ENCODE measurements at regions not wholly inside any gene's neighbourhood (a gene's known extent, or its start where the extent isn't known, plus 50 kb on each side); places are given as distances from the start of the nearest gene placed in this dataset.

DNA sequence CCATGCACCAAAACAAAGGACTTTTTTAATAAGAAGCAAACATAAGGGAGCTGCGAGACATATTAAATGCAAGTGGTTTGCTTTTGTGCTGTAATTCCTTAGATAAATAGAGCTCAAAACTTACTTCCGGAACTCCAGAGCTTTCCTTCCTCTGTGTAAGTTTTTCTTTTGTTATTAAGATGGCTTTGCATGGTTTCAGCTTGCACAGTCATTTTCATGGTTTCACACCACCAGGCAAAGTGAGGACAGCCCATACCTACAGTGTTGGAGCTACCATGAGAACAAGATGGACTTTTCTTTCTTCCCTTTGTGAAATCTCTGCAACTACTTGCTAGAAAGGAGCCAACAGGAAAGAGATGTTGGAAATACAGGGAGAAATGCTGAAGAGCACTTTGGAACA, 368.0 kb downstream of the SETD4 start:
- DNase-seq (ENCODE audit: low spot score): no peak

DNA sequence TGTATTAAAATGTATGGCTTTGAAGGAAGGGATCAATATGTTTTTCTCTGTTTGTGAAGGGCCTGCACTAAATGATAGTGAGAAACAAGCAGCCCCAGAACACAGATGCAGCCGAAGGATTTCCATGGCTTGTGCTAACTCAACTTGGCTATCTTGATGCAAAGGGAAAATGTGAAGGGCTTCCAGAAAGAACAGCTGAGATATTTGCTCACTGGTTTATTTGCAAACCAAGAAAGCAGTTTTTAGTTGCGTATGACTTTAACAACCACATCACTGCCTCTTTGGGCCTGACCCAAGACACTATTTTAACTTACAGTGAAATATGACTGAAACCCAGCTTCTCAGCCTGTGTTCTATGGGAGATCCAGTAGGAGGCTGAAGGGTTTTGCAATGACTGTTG, 369.9 kb downstream of the SETD4 start:
- no peak for DNase-seq (ENCODE audit: low spot score)

DNA sequence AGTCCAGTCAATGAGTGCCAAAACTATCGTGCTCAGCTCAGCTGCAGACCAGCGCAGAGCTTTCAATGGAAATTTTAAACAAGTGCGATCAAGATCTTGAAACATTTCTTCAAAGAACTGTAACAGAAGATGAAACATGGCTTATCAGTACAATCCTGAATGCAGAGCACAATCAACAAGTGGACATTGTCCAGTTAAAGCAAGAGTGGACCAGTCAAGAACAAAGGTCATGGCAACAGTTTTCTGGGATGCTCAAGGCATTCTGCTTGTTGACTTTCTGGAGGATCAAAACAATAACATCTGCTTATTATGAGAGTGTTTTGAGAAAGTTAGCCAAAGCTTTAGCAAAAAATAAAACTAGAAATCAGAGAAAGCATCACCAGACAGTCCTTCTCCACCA, 374.2 kb downstream of the SETD4 start:
- no peak for DNase-seq (ENCODE audit: low spot score)

DNA sequence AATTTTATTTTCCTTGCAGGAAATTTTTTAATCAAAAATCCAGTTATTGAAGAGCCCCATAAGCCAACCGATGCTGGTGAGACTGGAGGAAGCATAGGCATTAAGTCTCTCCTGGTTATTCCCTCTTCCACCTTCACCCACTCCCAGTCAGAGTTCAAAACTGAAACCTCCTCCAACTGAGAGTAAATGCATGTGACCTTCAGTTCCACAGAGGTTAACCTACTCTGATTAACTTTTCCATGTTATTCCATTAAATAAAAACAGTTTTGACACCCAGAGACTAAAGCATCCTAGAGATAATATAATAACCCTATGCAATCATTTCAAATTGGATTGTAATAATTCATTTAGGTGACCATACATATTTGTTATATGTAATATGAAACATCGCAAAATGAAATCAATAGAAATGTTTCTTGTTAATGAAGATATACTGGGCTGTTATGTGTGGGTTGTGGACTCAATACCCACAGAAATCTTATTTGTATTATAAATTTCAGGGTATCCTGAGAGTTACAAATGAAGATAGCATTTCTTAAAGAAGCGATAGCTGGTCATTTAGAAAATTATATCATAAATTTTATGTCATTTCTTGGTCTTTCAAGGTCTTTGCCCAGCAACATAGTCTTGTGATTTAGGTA, 376.5 kb downstream of the SETD4 start:
- no peak for DNase-seq (ENCODE audit: low spot score)

- DNase-seq (ENCODE audit: low spot score): no peak
These were observed 377.3 kb downstream of the SETD4 start for GRCh38 chr21:35682904-35683549.

- DNase-seq (ENCODE audit: low spot score): no peak
These were observed 378.4 kb downstream of the SETD4 start for GRCh38 chr21:35681946-35682345.

GRCh38 chr21:35679076-35679475, 381.2 kb downstream of the SETD4 start:
- DNase-seq (ENCODE audit: low spot score): no peak

- no peak for DNase-seq (ENCODE audit: low spot score)
These were observed 381.9 kb downstream of the SETD4 start for GRCh38 chr21:35678393-35678792.

DNA sequence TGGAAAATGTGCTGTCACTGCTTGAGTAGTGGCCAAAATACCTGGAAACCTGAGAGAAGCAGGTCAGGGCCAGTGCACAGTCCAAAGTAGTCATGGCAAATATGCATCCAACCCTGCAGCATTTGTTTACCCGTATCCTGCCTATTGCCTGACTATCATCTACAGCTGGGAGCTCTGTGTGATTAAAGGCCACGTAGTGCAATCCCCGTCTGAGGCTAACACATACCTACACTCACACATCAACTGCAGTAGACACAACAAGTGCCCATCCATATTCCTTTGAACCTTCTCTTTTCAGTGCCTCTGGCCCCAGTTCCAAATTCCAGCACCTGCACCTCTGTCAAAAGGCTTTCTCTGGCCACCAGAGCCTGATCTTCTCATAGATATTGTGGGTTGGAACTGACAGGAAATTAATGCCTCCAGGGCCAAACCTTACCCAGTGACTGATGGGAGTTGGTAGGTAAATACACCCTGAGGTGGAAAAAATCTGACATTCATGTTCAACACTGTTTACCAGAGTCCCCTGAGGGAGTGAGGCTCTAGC, 383.0 kb downstream of the SETD4 start:
- DNase-seq (ENCODE audit: low spot score): no peak

GRCh38 chr21:35674895-35675470, 385.3 kb downstream of the SETD4 start:
- no peak for DNase-seq (ENCODE audit: low spot score)

GRCh38 chr21:35674091-35674671, 386.1 kb downstream of the SETD4 start:
- no peak for DNase-seq (ENCODE audit: low spot score)

GRCh38 chr21:35672313-35672712, 388.0 kb downstream of the SETD4 start:
- no peak for DNase-seq (ENCODE audit: low spot score)

GRCh38 chr21:35664683-35665082, 395.6 kb downstream of the SETD4 start:
- DNase-seq (ENCODE audit: low spot score): no peak

DNA sequence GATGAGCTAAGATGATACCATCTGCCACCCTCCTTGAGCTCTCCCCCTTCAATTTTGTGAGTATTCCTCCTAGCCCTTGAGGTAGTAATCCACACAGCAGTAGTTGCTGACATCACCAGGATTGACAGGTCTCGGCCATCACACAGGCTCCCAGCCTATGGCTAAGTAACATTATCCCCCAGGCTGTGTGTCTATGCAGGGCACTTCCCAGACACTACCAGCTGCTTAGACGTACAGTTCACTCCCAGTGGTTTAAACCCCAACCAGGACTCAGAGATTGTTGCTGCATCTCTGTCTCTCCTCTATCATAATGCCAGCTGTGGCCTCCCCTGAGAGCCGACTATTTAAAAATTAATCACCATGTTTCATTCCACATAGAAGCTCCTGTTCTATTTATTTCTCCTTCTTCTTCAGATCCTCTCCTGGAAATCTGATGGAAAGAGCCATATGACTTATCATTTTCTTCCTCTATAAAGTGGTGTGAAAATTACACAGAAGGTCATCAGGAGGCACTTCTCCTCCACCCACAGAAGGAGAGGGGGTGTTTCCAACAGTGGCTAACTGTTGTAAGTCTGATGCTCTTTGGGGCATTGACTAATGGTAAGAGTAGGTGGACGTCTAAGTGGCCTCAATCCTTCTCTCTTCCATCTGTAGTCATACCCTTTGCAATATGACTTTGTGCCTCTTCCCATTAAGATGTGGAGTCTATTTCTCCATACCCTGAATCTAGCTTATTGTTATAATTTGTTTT, 396.3 kb downstream of the SETD4 start:
- no peak for DNase-seq (ENCODE audit: low spot score)

GRCh38 chr21:35658242-35658641, 402.1 kb downstream of the SETD4 start:
- no peak for DNase-seq (ENCODE audit: low spot score)

DNA sequence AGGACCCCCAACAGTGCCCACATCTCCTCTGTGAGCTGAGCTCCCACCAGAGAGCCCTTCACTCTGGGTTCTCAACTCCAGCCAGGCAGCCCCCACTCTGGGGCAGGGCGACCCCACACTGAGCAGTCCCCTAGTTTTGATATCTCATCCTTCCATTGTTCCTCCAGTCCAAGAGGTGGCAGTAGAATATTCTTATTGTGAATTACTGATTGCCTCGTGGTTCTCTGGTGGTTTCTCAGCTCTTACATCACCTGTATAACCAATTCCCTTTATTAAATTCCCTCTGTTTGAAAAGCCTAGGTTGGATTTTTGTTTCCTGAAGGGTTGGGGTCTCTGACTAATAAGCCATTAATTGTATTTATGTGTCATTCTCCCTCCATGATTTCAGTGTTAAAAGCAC, 407.5 kb downstream of the SETD4 start:
- DNase-seq (ENCODE audit: low spot score): no peak

- DNase-seq (ENCODE audit: low spot score): no peak
These were observed 408.1 kb downstream of the SETD4 start for GRCh38 chr21:35652196-35652595.

DNA sequence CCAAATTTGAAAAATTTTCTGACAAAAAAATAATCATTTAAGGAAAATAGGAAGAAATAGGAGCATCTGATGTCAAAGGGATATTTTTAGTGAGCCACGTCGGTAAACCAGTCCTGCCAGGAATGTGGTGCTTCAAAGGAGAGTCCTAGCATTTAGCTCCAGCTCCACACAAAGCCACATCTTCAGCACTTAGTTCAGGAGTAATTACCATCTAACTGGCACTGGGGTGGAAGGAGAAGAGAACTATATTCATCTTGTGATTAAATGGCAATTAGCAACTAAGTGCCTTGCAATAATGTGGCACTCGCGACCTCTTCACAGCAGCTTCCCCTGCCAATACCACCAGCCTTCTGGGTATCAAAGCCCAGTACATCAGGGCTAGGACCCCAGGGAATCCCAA, 409.1 kb downstream of the SETD4 start:
- no peak for DNase-seq (ENCODE audit: low spot score)

GRCh38 chr21:35649186-35649585, 411.1 kb downstream of the SETD4 start:
- DNase-seq (ENCODE audit: low spot score): no peak

DNA sequence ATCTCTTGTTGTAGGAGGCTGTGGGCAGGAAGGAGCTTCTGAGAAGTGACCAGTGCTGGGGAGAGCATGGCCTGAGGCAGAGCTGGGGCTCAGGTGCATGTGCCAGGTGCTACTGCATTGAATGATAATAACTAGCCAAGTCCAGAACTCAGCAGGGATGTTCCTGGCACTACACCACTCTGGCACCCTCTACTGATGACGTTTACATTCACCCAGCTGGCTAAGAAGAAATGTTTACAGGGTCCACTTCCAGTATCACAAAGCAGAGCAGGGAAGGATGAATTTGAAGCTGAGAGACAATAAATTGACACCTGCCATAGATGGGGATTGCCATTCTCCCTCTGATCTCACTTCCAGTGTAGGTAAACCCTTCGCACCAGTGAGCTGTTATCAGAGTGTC, 411.8 kb downstream of the SETD4 start:
- no peak for DNase-seq (ENCODE audit: low spot score)

DNA sequence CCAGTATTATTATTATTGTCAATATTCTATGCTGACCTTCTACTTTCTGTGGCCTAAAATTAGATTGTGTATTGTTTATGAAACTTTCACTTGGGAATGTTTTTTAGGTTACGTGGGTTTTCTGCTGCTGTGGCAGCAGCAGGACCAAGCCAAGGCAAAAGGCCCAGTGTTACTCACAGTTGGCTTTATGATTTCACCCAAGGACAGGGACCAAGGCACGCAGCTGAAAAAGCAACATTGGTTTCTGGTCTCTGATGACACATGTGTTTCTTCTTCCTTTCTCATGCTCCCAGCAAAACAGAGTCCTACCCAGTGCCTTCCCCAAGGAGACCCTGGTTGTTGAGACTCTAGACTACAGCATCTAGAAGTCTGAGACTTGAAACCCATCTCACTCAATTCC, 413.7 kb downstream of the SETD4 start:
- no peak for DNase-seq (ENCODE audit: low spot score)

- no peak for DNase-seq (ENCODE audit: low spot score)
These were observed 414.3 kb downstream of the SETD4 start for GRCh38 chr21:35645991-35646390.

All from activated CD4-positive, alpha-beta T cell treated with anti-CD3 and anti-CD28 coated beads, Interleukin-2, Interleukin-4, amounts not matched to agents 100 ng/mL and 50 ng/mL, durations not matched to agents 16 hours and 8 hours (primary cell).